ENCODE measurements at regions not wholly inside any gene's neighbourhood (a gene's known extent, or its start where the extent isn't known, plus 50 kb on each side); places are given as distances from the start of the nearest gene placed in this dataset.

DNA sequence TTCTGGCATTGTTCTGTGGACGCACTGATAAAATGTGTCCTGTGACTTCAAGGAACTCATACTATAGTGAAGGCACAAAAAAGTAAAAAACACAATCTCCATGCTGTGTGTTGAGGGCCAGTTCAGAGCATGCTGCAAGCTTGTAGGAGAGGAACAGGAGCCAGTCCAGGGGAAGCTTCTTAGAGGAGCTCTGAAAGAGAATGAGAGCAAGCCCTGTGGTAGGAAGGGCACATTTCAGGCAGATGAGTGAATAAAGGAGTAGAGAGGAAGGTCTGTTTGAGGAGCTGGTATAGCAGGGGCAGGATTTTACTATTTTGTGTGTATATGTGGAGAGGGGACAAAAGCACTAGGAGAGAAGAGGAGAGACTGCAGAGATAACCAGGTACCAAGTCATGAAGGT is 478.3 kb downstream of the ZEB2 start:
- ChIA-PET POLR2A (no interaction called here), CTCF (ENCODE audit: low intra/inter-chr PET ratio) (no interaction called here)
- DNase-seq (ENCODE audit: extremely low read depth in 1 of 4, low spot score in 3 of 4) (no peak), ATAC-seq (peak; percentile 47; the same call in 2 of the 3 replicates), FAIRE-seq (no peak)
- Histone ChIP-seq H3K36me3 (ENCODE audit: control insufficient read depth, insufficient read depth, low read length) (no peaks in the 10 kb centered on the region), H3K79me2 (ENCODE audit: control insufficient read depth, insufficient read depth, low read length) (no peaks in the 10 kb centered on the region), H4K20me1 (replicated peaks; ENCODE audit: control insufficient read depth, insufficient read depth, low read length) (no peaks in the 10 kb centered on the region), H3K27me3 (ENCODE audit: control insufficient read depth in 2 of 2, insufficient read depth in 2 of 2, low read length in 2 of 2) (no peaks in the 10 kb centered on the region), H3K9ac (ENCODE audit: insufficient read depth in 1 of 2, low read depth in 2 of 2, low read length in 2 of 2) (no peak overlapping the region), H3K4me2 (ENCODE audit: insufficient read depth, low read length) (no peak overlapping the region), H3K4me1 (replicated peaks in 1 of 2; ENCODE audit: control insufficient read depth in 2 of 2, insufficient read depth in 2 of 2, low read length in 2 of 2) (no peaks in the 10 kb centered on the region; a peak in 1 of 5 replicates), H3K9me3 (replicated peaks; ENCODE audit: control insufficient read depth, insufficient read depth, low read depth, low read length) (no peaks in the 10 kb centered on the region), H3K4me3 (no peak overlapping the region), H2AFZ (ENCODE audit: low read depth, low read length) (no peak overlapping the region), H3K27ac (ENCODE audit: extremely low read depth, low read depth, low read length) (no peak overlapping the region), H3K9me1 (ENCODE audit: control insufficient read depth, insufficient read depth, low read length) (no peaks in the 10 kb centered on the region)
- intact Hi-C loops (cut with micrococcal nuclease): loop anchor here (2.0 kb wide), 1 partner anchor 109 kb away; no protein-coding TSS in a partner anchor
- 100% methylated on average over 1 of the region's 1 CpG for WGBS (ENCODE audit: insufficient coverage, low coverage, missing lambda C conversion rate)
- BruUV-seq (replicated peaks): no TSS peak
- in situ Hi-C loops (cut with MboI): no loop called here
- TF ChIP-seq DMBX1 (CRISPR knock-in tag; IDR thresholded peaks at IDR 0.05; ENCODE audit: borderline replicate concordance) (no peak), MAFK (IDR thresholded peaks at IDR 0.05; ENCODE audit: low read length) (no peak), SAFB2 (IDR thresholded peaks at IDR 0.05; ENCODE audit: borderline replicate concordance, low read depth, low read length, severe bottlenecking) (no peak), ZNF79 (CRISPR knock-in tag; IDR thresholded peaks at IDR 0.05; ENCODE audit: low read depth) (no peak), FOXP1 (CRISPR knock-in tag; IDR thresholded peaks at IDR 0.05) (no peak), TGIF2 (CRISPR knock-in tag; IDR thresholded peaks at IDR 0.05) (no peak), ZNF707 (CRISPR knock-in tag; conservative IDR thresholded peaks at IDR 0.05) (no peak), SIRT6 (IDR thresholded peaks at IDR 0.05; ENCODE audit: low read depth, low read length) (no peak)
- TF ChIP-seq, protein P1, sequence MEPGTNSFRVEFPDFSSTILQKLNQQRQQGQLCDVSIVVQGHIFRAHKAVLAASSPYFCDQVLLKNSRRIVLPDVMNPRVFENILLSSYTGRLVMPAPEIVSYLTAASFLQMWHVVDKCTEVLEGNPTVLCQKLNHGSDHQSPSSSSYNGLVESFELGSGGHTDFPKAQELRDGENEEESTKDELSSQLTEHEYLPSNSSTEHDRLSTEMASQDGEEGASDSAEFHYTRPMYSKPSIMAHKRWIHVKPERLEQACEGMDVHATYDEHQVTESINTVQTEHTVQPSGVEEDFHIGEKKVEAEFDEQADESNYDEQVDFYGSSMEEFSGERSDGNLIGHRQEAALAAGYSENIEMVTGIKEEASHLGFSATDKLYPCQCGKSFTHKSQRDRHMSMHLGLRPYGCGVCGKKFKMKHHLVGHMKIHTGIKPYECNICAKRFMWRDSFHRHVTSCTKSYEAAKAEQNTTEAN (CRISPR knock-in tag; IDR thresholded peaks at IDR 0.05): no peak
- TF ChIP-seq, protein P2, sequence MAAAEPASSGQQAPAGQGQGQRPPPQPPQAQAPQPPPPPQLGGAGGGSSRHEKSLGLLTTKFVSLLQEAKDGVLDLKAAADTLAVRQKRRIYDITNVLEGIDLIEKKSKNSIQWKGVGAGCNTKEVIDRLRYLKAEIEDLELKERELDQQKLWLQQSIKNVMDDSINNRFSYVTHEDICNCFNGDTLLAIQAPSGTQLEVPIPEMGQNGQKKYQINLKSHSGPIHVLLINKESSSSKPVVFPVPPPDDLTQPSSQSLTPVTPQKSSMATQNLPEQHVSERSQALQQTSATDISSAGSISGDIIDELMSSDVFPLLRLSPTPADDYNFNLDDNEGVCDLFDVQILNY (CRISPR knock-in tag; IDR thresholded peaks at IDR 0.05): no peak
- TF ChIP-seq, protein P3, sequence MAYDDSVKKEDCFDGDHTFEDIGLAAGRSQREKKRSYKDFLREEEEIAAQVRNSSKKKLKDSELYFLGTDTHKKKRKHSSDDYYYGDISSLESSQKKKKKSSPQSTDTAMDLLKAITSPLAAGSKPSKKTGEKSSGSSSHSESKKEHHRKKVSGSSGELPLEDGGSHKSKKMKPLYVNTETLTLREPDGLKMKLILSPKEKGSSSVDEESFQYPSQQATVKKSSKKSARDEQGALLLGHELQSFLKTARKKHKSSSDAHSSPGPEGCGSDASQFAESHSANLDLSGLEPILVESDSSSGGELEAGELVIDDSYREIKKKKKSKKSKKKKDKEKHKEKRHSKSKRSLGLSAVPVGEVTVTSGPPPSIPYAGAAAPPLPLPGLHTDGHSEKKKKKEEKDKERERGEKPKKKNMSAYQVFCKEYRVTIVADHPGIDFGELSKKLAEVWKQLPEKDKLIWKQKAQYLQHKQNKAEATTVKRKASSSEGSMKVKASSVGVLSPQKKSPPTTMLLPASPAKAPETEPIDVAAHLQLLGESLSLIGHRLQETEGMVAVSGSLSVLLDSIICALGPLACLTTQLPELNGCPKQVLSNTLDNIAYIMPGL (CRISPR knock-in tag; IDR thresholded peaks at IDR 0.05): no peak
- TF ChIP-seq, protein P4, sequence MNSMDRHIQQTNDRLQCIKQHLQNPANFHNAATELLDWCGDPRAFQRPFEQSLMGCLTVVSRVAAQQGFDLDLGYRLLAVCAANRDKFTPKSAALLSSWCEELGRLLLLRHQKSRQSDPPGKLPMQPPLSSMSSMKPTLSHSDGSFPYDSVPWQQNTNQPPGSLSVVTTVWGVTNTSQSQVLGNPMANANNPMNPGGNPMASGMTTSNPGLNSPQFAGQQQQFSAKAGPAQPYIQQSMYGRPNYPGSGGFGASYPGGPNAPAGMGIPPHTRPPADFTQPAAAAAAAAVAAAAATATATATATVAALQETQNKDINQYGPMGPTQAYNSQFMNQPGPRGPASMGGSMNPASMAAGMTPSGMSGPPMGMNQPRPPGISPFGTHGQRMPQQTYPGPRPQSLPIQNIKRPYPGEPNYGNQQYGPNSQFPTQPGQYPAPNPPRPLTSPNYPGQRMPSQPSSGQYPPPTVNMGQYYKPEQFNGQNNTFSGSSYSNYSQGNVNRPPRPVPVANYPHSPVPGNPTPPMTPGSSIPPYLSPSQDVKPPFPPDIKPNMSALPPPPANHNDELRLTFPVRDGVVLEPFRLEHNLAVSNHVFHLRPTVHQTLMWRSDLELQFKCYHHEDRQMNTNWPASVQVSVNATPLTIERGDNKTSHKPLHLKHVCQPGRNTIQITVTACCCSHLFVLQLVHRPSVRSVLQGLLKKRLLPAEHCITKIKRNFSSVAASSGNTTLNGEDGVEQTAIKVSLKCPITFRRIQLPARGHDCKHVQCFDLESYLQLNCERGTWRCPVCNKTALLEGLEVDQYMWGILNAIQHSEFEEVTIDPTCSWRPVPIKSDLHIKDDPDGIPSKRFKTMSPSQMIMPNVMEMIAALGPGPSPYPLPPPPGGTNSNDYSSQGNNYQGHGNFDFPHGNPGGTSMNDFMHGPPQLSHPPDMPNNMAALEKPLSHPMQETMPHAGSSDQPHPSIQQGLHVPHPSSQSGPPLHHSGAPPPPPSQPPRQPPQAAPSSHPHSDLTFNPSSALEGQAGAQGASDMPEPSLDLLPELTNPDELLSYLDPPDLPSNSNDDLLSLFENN (IDR thresholded peaks at IDR 0.05; ENCODE audit: low read depth in 2 of 2, low read length in 2 of 2): no peak
